HK-2 (cell line): ENCODE measurements at regions not wholly inside any gene's neighbourhood (a gene's known extent, or its start where the extent isn't known, plus 50 kb on each side); places are given as distances from the start of the nearest gene placed in this dataset.

Experiments used
- DNase-seq: peaks from one replicate; pipeline ENCODE4 v3.0.0-alpha.2; 2018; ENCODE audit not compliant: unreplicated experiment

DNA sequence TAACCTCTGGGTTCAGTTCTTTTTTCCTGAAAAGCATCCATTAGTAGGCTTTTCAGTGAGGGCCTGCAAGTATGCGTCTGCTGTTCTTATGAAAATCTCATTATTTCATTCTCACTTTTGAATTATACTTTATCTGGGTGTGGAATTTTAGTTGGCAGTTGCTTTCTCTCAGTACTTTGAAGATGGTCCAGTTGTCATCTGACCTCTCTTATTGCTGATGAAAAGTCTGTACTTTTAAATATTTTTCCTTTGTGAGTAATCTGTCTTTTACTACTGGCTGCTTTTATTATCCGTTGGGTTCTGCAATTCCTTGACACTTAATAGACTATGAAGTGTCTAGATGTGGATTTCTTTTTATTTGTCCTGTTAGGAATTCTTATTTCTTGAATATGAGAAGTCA, 307.8 kb downstream of the CYP26B1 start:
- DNase-seq: no peak

DNA sequence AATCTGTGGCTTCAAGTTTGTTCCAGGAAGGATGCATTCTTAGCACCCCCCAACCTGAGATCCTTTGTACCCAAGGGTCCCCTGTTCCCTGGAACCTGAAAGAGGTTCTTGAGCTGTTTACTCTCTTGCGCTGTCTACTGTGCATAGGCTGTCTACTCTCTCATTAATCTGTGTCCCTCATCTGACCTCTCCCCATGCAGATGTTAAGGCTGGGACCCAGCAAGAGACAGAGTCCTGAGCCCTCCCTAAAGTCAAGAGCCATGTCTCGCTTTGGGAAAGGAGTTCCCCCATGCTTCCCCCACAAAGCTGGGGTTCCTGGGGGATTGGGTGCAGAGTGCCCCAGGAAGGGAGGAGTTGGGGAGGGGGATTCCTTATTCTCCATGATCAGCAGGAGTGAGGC, 312.9 kb downstream of the CYP26B1 start:
- no peak for DNase-seq

DNA sequence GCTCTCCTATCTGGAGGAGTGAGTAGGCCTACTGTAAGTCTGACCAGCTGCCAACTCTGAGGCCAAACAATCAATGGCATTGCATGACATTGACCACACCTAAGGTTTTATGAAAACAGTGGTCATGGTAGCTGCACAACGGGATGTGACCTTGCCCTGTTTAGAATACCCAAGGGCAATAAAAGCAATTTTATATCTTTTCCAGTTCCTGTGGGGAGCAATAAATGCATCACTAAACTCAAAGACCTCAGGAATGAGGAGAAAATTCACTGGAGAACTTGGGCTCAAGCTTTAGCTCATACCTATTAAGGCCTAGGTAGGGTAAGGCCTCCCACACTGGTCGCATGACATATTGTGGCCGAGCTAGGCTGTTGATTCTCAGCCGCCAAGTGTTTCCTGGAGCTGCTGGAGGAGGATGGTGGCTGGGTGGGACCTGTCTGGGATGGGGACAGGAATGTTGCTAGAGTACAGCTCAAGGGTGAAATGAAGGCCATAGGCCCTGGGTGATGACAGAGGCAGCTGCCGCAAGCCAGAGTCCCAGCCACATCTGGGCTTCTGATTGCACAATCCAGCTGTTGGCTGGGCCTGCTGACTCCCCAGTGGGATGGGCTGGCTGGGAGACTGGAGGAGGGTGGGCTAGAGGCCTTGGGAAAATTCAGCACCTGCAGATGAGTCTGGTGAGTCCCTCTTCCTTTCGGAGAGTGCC, 313.7 kb downstream of the CYP26B1 start:
- DNase-seq: no peak

DNA sequence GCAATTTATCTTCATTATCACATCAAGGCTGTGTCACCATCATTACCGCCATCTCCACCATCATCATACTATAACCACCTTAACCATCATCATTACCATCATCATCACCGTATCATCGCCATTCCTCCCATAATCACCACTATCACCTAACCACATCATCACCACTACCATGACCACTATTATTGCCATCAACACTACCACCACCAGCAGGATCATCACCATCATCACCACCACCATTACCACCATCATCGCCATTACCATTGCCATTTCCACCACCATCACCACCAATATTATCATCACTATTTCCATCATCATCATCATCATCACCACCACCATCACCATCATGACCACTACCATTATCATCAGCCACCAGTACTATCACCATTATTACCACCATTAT, 314.4 kb downstream of the CYP26B1 start:
- DNase-seq: no peak

DNA sequence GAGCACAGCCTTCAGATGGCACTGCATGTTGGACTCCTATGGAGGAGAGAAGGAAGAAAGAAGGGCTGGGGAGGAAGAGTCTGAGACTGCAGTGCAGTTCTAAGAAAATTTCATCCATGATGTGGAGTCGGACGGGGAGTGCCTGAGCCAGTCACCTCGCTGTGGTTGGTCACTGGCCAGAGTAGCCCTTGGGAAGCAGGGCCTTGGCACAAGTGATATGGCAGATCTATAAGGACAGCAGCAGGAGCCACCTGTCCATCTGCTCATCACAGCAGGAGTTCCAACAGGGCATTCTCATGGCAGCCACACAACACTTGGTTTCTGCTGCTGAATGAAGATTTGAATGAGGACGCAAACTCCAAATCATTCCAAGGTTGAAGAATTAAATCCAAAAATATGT, 314.8 kb downstream of the CYP26B1 start:
- no peak for DNase-seq

DNA sequence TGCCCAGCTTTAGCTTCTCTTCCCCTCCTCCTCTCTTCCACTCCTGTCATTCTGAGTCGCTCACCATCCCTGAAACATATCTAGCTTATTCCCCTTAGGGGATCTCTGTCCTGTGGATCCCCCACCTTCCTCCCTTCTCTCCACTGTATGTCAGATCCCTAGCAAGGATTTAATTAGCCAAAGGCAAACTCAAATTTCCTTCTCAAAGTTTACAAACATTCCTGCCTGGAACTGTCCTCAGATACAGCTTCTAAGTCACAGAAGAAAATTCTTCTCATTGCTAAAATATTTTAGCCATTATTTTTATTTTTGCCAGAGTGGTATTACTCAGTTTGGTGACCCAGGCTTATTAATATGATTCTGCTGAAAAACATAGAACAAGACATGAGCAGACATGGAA, 315.3 kb downstream of the CYP26B1 start:
- DNase-seq: no peak

DNA sequence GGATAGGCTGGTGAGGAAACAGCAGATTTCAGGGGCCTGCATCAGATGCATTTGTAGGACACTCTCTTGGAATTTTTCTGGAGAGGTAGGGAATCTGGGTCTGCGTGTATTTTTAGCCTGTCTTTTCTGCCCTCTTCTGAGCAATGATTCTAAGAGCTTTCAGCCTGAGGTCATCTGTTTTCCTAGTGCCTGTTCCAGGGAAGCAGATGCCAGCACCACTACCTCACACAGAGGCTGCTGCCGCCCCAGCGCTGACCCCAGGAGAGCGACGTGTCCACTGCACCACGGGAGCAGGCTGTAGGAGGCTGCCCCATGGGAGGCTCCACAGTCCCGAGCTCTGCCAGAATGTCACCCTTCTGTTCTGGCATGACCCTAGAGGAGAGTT, 316.5 kb downstream of the CYP26B1 start:
- peak; percentile 15 for DNase-seq

DNA sequence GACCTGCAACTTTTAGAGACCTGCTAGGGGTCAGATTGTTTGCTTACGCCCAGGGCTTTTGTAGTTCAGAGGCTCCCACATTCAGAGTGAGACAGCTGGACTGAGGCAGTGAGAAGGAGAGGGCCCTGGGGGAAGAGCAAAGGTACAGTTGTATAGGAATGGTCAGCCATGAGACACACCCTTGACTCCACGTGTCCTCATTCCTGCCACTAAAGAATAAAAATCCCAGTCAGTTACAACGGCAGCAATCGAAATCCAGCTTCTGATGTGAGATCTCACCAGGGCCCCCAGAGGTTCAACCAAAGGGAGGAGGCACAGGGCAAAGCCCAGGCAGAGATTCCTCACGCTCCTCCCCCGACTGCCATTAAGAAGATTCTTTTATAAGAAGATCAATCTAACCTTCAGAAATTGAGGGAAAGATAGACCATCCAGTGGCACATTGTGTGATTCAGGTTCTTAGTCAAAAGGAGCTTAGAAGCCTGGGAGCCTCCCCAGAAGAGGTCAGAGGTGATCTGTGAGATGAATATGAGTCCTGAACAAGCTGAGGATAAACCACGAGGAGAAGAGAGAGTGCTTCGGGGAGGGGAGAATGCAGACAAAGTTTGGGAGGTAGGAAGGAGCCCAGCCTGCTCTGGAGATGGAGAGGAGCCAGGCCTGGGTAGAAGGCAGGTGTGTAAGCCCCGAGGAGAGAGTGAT, 317.0 kb downstream of the CYP26B1 start:
- no peak for DNase-seq

DNA sequence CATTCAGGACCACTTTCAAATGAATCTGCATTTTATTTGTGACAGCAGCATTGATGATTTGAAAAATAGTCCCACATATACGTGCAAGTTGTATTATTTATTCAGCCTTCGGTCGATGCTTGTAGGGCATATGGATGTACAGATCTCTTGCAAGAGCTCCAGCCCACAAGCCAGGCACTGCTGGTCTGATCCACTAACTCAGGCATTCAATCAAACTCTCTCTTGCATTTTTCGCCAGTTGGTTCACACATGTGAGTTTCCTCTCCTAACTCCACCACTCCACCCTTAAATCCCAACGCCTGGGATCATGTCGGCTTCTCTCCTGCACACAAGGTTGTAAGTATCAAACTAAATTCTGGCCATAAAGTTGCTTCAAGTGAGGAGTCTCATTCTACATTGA, 318.7 kb downstream of the CYP26B1 start:
- DNase-seq: no peak

DNA sequence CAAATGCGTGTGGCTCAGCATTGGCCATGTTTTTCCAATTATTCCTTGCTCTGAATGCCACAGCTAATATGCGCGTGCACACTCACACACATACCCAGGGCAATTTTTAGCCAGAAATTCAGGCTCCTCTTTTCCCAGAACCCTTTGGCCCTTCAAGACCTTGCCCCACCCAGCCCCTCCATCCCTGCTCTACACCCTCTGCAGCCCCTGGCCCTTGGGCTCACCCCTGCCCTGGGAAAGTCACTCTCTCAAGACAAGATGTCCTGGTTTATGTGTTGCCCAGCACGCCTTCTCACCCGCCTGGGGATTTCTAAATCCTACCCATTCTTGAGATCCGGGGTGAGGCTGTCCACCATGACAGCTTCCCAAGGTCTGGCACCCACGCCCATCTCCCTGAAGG, 319.7 kb downstream of the CYP26B1 start:
- DNase-seq: no peak

DNA sequence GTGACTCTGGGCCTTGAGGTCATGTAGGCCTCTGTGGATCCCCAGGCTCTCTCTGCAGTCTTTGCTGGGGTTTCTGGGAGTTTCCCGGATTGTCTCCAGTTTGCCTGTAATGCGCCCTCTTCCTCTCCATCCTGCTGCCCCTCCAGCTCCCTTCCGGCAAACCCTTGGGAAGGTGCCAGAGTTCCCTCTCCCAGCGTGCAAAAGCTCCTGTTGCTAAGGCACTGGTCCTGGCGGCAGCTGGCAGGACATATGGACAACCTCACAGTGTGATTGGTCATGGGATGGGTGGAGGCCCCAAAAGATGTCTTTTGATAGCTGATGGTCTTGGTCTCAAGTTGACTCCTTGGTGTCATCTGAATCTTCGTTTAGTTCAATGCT, 320.1 kb downstream of the CYP26B1 start:
- no peak for DNase-seq

DNA sequence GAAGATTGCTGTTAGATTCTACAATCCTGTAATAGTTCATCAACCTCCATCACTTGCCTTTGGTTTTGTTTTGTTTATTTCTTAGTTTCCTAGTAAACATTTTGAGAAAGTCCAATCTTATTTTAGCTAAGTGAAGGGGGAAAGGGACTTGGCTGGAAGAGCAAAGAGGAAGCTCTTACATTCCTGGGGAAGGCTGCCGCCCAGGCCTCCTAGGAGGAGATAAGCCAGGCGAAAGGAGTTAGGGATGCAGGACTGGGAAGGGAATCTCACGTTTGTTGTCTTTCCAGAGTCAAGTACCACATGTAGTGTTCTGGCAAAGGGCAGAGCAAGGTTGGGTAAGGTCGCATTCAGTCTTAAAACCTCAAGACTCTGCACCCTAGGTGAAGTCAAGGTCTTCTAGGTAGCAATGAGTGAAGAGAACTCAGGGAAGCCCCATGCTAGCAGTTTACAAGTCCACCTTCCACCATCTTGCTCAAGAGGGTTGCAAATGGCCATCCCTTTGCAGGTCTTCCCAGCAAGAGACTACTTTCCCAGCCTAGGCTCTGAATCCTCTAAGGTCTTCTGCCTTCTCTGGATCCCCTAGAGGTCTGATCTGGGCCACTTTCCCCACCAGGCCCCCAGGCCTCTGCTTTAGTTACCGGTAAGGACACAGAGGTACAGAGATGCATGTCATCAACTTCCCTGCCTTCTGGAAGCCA, 320.7 kb downstream of the CYP26B1 start:
- no peak for DNase-seq

DNA sequence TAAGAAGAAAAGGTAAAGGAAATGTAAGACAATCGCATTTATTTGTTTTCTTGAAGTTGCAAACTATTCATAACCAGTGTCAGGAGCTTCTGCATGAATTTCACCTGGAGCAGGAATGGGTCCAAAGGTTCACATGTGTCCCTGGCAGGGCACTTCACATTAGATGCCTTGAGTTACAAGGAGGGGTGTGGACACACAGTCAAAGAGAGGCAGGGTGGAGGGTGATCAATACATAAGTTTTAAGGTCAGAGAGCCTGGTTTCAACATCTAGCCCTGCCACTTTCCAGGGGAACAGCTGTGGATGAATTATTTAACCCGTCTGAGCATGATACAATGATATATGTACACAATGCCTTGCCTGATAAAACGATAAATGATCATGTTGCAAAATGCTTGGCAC, 321.4 kb downstream of the CYP26B1 start:
- DNase-seq: no peak

DNA sequence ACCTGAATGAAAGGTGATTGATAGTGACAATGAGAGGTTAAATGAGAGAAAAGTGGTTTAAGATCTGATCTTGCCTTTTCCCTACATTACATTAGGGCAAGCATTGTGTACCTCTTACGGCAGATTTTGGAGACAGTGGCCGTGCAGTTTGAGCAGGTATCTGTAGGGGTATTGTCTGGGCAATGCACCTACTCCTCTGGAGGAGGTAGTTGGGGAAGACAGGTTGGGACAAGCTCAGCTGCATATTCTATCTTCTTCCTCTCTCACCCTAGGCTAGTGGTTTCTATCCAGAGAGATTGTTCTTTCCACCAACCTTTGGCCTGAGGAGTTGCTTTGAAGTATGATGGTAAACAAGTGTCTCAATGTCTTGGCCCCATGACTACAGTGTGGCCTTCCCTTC, 323.2 kb downstream of the CYP26B1 start:
- no peak for DNase-seq

DNA sequence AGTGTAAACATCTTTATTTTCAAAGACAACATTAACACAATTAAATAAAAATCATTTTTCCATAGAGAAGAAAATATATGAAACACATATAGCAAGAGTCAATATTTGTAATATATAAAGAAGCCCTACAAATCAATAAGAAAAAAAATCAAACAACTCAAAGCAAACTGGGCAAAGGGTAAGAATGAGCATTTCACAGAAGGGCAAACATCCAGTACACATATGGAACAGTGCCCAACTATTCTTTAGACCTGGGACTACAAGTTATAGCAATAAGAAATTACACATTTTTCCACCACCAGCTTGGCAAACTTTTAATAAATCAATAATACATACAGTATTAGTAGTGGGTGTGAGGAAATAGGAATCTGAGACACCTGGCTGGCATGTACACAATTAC, 324.1 kb downstream of the CYP26B1 start:
- DNase-seq: no peak

DNA sequence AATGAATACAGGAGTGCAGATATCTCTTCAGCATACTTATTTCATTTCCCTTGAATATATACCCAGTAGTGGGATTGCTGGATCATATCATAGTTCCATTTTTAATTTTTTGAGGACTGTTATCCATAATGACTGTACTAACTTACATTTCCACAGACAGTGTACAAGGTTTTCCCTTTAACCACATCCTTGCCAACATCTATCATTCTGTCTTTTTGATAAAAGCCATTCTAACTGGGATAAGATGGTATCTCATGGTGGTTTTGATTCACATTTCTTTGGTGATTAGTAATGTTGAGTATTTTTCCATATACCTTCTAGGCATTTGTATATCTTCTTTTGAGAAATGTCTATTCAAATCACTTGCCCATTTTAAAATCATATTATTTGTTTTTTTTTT, 325.2 kb downstream of the CYP26B1 start:
- no peak for DNase-seq

DNA sequence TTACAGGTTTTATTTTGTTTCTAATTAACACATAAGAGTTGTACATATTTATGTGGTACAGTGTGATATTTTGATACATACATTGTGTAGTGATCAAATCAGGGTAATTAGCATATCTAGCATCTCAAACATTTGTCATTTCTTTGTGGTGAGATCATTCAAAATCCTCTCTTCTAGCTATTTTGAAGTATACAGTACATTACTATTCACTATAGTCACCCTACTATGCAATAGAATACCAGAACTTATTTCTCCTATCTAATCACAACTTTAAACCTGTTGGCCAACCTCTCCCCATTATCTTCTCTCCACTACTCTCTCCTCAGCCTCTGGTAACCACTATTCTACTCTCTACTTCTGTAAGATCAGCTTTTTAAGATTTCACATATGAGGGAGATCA, 325.8 kb downstream of the CYP26B1 start:
- no peak for DNase-seq

DNA sequence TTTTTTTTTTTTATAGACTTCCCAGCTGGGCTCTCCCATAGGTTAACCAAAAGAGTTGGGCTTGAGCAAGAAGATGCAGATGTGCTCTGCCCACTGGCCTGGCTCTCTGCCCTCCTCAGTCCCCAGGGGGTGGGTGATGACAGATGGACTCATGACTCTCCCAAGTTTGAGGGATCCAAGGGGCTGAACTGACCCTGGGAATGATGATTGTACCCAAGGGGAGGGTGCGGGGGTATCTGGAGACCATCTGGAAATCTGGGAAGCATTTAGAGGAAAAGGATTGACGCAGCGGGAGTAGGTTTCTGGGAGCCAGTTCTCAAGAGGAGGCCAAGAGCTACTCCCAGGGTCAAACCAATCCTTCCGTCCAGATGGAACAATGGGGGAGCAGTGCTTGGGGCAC, 330.8 kb downstream of the CYP26B1 start:
- no peak for DNase-seq

DNA sequence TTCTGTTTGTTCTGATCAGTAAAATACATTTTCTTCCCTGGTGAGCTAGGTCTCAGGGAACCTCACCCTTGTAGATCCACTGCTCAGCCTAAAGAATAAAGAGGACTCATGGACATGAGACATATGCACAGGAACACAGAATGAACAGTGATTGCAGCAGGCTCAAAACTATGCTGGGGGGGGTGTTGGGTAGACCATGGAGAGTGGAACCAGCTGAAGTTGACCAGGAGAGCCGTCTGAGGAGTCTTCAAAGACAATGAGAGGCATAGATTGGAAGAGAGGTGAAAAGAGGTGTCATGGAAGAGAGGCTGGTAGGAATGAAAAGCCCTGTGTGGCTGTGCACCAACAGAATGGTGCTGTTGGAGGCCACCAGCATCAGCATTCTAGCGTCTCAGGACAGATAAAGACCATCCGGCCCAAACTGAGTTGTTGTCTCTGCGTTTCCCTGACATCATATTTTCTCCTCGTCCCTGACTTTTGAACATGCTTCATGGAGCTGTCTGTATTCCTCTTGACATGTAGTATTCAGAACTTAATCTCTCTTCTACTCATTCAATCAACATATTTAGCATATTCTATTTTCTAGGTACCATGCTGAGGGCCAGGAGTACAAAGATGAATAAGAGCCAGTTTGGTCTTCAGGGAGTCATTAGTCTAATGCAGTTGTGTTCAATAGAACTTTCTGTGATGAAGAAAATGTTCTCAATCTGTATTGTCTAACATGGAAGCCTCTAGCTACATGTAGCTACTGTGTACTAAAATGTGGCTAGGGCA, 331.8 kb downstream of the CYP26B1 start:
- DNase-seq: no peak

DNA sequence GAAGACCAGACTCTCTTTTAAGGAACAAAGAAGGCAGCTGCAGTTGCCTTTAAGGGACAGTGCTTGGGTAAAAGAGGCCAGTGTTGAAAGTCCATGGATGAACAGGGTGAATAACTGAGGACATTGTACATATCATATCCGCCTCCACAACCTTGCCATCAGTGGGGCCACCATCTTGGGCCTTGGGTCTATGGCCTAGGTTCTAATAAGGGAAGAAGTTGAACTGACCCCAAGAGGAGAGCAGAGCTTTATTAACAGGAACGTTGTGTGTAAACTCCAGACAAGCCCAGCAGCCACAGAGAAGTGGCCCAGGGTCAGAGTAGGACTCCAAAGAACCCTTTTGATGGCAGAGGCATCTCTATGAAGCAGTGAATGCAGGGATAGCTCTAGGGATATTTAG, 332.8 kb downstream of the CYP26B1 start:
- no peak for DNase-seq

DNA sequence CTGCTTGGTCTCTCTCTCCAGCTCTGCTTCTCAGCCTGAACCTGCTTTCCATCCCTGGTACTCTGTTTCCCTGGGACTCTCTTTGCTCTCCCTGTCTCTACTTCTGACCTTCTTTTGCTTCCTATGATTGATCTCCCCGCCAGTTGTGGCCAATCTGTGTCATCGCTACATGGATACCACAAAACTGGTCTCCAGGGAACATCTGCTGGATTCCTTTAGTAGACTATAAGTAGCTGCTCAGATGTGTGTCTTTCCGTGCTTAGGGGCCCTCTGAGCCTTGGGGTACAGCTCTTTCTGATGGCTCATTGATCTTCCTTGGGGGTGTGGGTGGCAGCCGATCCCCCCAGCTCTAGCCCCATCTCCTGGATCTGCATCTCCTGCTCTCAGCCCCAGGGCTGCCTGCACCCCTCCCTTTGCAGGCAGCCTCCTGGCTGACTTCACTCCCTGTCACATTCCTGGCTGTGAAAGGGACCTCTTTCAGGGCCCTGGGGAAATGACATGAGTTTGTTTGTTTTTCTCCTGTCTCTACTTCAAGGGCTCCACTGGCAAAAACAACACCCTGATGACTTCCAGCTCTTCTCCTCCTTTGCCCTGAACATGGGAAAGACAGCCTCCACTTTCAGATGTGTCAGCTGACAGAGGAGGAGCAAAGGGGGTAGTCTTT, 333.7 kb downstream of the CYP26B1 start:
- no peak for DNase-seq

DNA sequence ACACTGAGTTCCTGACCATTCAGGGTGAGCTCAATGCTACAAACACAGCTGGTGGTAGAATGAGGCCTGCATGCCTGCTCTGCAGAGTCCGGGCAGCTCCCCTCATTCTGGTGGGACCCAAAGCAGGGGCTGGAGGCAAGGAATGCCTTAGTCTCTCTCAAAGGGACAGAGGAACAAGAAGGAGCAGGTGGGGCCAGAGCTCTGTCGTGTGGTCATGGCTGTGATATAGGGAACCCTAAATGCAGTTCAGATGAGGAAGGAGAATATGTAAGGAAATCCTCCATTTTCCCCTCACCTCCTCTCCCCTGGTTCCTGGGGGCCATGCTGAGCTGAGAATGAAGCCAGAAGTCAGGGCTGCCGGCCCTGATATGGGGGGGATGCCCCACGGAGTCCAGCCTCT, 334.3 kb downstream of the CYP26B1 start:
- no peak for DNase-seq
